Right atrium auricular region (tissue), 2 donors: ENCODE measurements at regions not wholly inside any gene's neighbourhood (a gene's known extent, or its start where the extent isn't known, plus 50 kb on each side); places are given as distances from the start of the nearest gene placed in this dataset.

Experiments used
- DNase-seq: peaks from one replicate; pipeline ENCODE4 v3.0.0-alpha.2; 2019; ENCODE audit warnings: low spot score
- H3K27ac ChIP-seq, 2 donors: fragments of 200-600 bp; sonication (generic); 1 replicate in 1 of 2; 2 replicates in 1 of 2; pipeline ENCODE4 v1.5.1; 2016 to 2019
- H3K27me3 ChIP-seq, 2 donors: fragments of 200-600 bp; sonication (generic); one replicate each; pipeline versions ENCODE4 v1.5.1 to v1.6.0; 2017 to 2019
- H3K36me3 ChIP-seq: fragments of 200-600 bp; sonication (generic); one replicate; pipeline ENCODE4 v1.5.1; 2016
- H3K4me1 ChIP-seq, 2 donors: fragments of 200-600 bp; sonication (generic); one replicate each; pipeline versions ENCODE4 v1.5.1 to v1.6.0; 2017 to 2019
- H3K4me3 ChIP-seq, 2 donors: fragments of 200-600 bp; sonication (generic); 1 replicate in 1 of 2; 2 replicates in 1 of 2; pipeline ENCODE4 v1.5.1; 2017 to 2019; ENCODE audit warnings: mild to moderate bottlenecking in 1 of 2, moderate library complexity in 1 of 2
- H3K9me3 ChIP-seq, 2 donors: fragments of 200-600 bp; sonication (generic); one replicate each; pipeline ENCODE4 v1.5.1; 2019
- CTCF ChIP-seq, 2 donors: fragments of 200-600 bp; sonication (generic); IDR thresholded peaks; one replicate each; pipeline ENCODE4 v1.5.1; 2019; ENCODE audit warnings: antibody characterized with exemption in 2 of 2

- Histone ChIP-seq H3K36me3 (no peaks in the 10 kb centered on the region), H3K9me3 (no peaks in the 10 kb centered on the region), H3K27ac (no peak overlapping the region), H3K27me3 (no peaks in the 10 kb centered on the region), H3K4me1 (no peaks in the 10 kb centered on the region), H3K4me3 (no peak overlapping the region)
- DNase-seq: no peak
- TF ChIP-seq CTCF (IDR thresholded peaks at IDR 0.05): no peak
Measured at GRCh38 chr10:56298941-56299340, 62.1 kb downstream of the ZWINT start.

- Histone ChIP-seq H3K4me3 (no peak overlapping the region), H3K27ac (no peak overlapping the region), H3K4me1 (no peaks in the 10 kb centered on the region), H3K36me3 (no peaks in the 10 kb centered on the region), H3K9me3 (peaks cover 0 to 15% of the 10 kb centered on the region in 2 donors), H3K27me3 (no peaks in the 10 kb centered on the region)
- TF ChIP-seq CTCF (IDR thresholded peaks at IDR 0.05): no peak
- no peak for DNase-seq
Measured at GRCh38 chr10:56296618-56297017, 64.4 kb downstream of the ZWINT start.

GRCh38 chr10:56288403-56288802 lies 72.7 kb downstream of the ZWINT start:
- Histone ChIP-seq H3K9me3 (peaks cover 0 to 15% of the 10 kb centered on the region in 2 donors), H3K4me3 (no peak overlapping the region), H3K36me3 (no peaks in the 10 kb centered on the region), H3K27ac (no peak overlapping the region), H3K4me1 (no peaks in the 10 kb centered on the region), H3K27me3 (no peaks in the 10 kb centered on the region)
- DNase-seq: no peak
- no peak for TF ChIP-seq CTCF (IDR thresholded peaks at IDR 0.05)

GRCh38 chr10:56286096-56286495 lies 75.0 kb downstream of the ZWINT start:
- Histone ChIP-seq H3K27ac (no peak overlapping the region), H3K27me3 (no peaks in the 10 kb centered on the region), H3K4me1 (no peaks in the 10 kb centered on the region), H3K9me3 (no peaks in the 10 kb centered on the region), H3K4me3 (no peak overlapping the region), H3K36me3 (no peaks in the 10 kb centered on the region)
- no peak for DNase-seq
- TF ChIP-seq CTCF (IDR thresholded peaks at IDR 0.05): no peak

GRCh38 chr10:56279270-56279669 lies 81.8 kb downstream of the ZWINT start:
- H3K4me3 ChIP-seq: no peak overlapping the region
- no peaks in the 10 kb centered on the region for H3K27me3 ChIP-seq
- no peak overlapping the region for H3K27ac ChIP-seq
- H3K4me1 ChIP-seq: no peaks in the 10 kb centered on the region
- TF ChIP-seq CTCF (IDR thresholded peaks at IDR 0.05): no peak
- H3K36me3 ChIP-seq: no peaks in the 10 kb centered on the region
- DNase-seq: no peak
- no peaks in the 10 kb centered on the region for H3K9me3 ChIP-seq

- Histone ChIP-seq H3K27ac (no peak overlapping the region), H3K4me3 (no peak overlapping the region), H3K4me1 (no peaks in the 10 kb centered on the region), H3K9me3 (no peaks in the 10 kb centered on the region), H3K36me3 (no peaks in the 10 kb centered on the region), H3K27me3 (no peaks in the 10 kb centered on the region)
- TF ChIP-seq CTCF (IDR thresholded peaks at IDR 0.05): no peak
- no peak for DNase-seq
Measured at GRCh38 chr10:56269181-56269580, 91.9 kb downstream of the ZWINT start.
